Activated CD4-positive, CD25-positive, alpha-beta regulatory T cell treated with anti-CD3 and anti-CD28 coated beads, Interleukin-2, amount 50 U/mL, for 24 hours (primary cell): ENCODE measurements at regions not wholly inside any gene's neighbourhood (a gene's known extent, or its start where the extent isn't known, plus 50 kb on each side); places are given as distances from the start of the nearest gene placed in this dataset.
"Not testable (repeated sequence)": the region's sequence is repeated elsewhere in the genome, so short reads cannot be mapped to it uniquely, and the experiment has no call there.

ENCODE experiments used
- ATAC-seq, 2 donors: fragments of 150-1000 bp; cut with Tn5 transposase; one replicate each; pipeline ENCODE4 v1.10.0; 2021; ENCODE audit warnings: mild to moderate bottlenecking in 1 of 2, moderate library complexity in 1 of 2

DNA sequence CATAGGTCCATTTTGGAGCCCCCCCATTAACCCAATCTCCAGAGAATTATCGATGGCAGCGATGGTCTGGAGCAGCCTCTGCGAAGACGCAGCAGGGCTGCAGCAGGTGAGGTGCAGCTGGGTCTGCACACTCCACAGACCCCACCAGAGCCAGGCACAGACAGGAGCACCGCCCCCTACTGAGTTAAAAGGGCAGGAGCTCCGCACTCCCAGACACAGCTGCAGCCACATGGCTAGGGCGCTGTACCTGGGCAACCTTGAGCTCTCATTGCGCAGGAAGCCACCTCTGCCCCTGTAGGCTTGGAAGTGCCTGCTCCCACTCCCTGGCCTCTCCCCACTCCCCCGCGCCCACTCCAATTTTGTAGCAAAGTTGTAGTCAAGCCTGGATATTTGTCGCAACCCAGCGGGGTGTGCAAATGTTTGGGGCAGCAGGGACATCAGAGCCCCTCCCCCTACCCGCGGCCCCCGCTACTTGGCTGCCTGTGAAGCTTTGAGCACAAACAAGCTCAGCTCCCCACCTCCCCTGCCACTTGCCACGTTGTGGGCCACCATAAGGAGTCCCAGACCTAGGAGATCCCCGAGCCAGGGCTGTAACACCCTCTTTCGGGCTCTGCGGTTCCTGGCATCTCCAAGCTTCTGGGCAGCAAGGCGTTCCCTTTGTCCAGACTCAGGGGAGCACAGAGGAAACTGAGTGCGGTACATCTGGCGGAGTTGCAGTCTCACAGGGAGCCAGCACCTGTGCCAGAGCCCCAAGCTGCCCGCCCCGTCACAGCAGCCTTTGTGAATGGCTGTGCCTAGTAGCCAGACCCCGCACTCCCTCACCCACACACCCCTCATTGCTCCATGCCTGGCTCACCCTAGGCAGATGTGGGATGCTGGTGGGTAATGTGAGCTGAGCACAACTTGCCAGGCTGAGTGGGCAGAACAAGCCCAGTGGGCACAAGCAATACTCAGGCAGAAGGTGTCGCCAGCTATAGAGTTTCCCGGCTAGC lies 949.7 kb upstream of the SLITRK1 start:
- no peak for ATAC-seq

DNA sequence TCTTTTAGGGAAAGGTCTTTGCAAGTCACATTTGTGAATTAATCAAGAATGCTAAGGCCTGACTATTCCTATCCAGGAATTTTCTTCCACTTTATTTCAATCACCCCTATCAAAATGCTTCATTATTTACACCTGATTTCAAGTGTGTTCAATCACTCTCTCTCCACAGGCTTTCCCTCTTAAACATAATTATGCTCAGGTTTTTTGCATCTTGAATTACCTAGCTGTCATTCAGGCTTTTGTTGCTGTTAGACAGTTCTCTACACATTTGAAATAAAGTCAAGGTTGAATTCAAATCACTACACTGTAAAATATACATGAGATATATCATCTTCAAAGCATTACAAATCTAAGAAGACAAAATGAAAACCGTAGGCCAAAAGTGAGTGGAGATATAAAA lies 941.3 kb upstream of the SLITRK1 start:
- ATAC-seq = no peak

DNA sequence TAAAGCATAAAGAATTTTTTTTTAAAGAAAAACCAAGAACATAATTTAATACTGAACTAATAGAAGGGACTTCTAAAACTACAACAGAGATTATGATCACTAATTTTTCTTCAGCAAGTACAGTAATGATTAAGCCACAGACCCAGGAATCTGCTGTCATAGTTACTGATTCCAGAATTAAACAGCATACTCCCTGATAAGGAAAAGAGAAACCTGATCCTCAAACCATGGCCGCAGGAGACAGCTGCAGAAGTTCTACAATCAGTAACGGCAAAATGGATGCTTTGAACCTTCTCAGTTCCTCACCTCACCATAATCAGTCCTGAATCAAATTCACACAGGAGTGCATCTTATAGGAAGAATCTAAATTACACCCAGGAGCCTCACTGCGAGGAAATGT lies 939.0 kb upstream of the SLITRK1 start:
- ATAC-seq = no peak

DNA sequence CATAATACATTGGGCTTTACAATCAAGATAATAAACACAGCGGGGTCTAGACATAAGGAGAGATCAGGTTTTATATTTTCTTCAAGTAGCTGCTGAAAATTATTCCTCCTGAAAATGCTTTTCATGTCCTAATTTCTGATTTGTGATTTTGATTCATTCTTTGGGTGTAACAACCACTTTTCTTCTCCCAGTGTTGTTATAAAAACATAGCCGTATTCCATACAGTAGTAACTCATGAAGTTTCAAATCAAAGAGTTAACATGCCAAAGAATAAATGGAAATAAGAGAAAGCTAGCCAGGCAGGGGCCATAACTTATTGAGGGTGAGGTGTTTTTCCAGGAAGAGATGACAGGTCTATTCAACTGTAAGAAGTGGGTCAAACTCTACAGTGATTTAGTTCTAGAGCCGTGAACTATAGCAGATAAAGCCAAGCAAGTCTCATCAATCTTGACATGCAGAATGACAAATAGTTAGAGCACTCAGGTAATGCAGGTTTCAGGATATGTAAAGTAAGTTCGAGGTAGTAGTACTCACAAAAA lies 934.4 kb upstream of the SLITRK1 start:
- ATAC-seq = no peak

DNA sequence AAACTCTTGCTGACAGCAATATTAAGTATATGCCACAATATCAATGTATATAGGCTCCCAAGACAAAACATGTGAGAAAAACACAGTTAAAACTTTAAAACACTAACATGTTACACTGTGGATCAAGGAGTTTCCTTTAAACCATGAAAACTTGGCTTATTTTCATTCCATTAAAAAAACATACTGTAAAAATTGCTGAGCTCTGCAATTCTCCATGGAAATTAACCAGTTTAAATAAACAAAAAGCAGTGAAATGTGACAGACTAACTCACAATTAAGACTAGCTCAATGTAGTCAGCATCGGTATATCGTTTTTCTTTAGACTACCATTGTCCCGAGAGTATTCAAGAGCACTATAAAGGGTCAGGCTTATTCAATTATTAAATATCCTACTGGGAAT lies 930.5 kb upstream of the SLITRK1 start:
- ATAC-seq = no peak

DNA sequence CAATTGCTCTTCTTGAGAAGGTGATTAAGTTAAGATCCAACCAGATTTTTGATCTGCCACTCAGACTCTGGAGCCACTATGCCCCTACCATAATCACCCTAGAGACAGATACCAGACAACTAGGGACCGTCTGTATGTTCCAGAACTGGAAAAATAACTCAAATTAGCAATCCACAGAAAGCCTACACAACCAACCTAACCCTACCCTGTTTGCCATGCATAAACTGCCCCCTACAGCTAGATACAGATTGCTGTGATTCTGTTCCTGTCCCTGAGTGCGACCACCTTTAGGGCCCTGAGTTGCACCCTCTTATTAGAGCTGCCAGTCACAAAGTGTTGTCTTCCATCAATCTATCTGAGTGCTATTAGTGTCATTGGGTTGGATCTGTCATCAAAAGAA lies 929.8 kb upstream of the SLITRK1 start:
- ATAC-seq = no peak

DNA sequence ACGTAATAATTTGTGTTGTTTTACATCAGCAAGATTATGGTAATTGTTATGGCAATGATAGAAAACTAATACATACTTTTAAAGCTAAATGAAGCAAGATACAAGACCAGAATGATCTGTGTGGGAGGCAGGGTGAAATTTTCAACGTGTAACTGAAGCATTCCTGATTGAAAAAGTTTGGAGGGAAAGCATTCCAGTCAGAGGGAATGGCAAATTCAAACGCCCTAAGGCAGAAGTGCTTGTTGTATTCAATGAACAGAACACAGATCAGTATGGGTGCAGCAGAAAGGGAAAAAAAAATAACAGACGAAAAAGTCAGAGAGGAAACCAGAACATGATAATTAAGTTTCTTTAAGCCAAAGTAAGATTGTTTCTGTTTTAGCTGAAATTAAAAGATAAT lies 928.5 kb upstream of the SLITRK1 start:
- ATAC-seq = no peak

DNA sequence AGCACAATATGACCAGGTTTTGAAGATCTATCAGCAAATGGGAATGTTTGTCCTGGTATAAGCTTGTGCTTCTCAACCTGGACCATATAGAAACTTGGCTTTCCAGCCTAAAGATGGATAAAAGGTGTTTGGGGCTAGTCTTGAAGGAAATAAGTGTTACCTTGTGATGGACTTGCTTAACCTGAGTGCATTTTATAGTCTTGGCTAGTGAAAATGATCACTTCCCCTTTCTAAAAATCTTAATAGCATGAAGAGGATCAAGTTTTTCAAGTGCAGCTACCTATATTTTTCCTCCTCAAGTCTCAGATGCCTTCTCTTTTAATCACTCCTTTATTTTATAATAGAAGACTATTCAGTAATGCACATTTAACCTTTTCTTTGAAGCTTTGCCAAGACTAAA lies 919.8 kb upstream of the SLITRK1 start:
- no peak for ATAC-seq

DNA sequence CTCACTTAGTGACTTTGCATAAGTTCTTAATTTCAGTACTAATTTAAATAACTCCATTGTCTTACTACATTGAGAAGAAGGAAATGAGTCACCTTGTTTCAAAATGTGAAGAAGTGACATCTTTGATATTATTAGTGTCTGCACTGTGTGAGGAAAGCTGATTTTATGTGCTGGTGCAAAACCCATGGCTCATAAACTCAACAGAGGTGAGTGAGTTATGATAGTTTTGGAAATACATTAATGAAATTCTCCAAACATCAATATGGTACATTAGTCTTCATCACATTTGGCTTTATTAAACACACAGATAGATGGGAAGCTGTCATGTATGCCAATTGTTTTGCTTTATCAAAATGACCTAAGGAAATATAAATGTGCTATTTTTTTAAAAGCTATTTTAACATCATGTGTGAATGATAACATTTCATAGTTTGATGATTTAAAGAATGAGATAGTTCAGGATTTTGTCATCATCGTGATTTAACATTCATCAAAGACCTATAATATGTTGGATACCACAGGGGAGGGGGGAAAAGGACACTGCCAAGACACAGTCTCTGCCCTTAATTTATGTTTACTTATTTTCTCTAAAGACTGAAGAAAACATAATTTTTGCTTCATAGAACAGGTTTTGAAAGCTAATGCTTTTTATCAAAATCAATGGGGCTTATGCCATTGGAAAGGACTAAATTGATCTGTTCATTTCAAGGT lies 902.3 kb upstream of the SLITRK1 start:
- ATAC-seq = no peak

DNA sequence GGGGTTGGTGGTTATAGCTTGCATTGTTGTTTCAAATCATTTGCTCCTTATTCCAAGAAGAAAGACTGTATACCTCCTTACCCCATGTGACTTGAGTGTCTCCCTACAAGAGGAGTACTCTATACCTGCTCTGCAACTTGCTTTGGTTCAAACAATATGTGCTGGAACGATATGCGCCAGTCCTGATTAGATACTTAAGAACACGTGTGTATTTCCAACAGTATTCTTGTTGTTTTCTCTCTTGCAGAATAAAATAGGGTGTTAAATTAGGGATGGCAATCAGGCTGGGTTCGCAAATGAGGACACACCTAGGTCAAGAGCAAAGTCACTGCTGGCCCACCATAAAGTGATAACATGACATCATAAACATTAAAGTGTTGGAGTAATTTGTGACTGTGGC lies 895.0 kb upstream of the SLITRK1 start:
- no peak for ATAC-seq

DNA sequence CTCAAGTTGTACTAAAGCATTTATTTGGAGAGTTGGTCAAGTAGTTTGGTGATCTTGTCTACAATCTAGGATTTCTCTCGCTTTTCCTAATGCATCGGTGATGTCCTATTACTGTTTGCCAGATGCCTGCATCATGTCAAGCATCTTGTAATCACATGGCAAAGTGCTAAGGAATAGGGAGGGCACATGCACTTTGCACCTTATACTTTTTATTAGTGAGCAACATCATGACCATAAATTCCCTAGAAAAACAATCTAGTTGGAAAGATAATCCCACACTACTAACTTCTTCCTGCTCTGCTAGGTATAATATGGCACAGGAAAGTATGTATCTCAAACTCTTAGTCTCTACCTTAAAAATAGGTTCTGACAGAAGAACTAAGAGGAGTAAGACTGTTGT lies 894.3 kb upstream of the SLITRK1 start:
- ATAC-seq = no peak

DNA sequence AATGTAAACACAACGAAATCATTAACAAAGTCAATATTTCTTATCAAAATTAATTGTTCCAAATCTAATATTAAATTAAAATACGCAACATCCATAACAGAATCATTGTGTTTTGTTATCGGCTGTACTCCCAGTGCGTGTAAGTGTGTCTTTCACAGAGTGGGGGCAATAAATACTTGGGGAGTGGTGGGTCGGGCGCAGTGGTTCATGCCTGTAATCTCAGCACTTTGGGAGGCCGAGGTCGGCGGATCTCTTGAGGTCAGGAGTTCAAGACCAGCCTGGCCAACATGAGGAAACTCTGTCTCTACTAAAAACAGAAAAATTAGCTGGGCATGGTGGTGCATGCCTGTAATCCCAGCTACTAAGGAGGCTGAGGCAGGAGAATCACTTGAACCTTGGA lies 893.6 kb upstream of the SLITRK1 start:
- not testable (repeated sequence) for ATAC-seq

DNA sequence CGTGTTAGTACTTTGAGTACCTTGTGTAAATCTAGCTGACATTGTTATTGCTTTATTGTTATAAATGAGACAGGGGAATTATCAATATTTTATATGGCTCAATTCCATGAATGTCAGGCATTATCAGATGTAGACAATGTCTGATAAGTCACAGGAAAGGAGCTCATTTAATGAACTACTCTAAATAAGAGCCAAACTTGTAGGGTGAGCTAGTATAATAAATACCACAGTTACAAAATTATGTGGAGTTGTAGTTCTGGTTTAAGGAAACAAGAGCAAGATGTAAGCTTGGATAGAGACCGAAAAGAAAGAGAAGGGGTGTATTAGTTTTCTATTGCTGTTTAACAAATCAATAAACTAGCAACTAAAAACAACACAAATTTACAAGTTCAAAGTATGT lies 891.8 kb upstream of the SLITRK1 start:
- no peak for ATAC-seq

DNA sequence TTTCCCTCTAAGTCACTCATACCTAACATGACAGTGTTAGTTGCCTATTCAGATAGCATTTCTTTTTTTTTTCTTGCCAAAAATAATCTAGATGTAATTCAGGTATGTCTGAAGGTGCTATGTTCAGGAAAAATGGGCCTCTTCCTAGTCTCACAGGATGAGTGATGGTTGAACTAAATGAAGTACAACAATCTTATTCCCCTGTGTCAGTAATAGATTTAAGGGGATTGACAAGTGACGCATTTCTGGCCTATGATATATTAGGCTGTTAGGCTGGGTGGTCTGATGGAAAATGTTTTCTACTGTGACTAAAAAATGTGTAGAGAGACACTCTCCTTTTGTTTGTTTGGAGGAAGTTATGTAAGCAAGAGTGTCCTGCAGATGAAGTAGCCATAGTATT lies 878.7 kb upstream of the SLITRK1 start:
- ATAC-seq = no peak

DNA sequence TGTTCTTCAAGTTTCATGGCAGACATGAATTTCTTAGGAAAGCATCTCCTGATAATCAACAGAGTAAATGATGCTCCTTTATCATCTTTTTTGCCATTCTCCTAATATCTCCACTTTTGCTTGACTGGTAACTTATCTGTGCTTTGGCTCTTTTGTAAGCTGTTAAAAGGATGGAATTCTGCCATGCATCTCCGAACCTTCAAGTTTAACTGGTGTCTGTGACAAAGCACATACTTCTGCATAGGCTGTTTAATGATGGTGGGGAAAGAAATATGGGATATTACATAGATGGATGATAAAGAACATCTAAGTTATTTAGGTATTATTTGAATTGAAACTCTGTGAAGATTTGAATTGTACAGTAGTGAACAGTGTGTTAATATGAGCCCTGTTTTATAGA lies 866.9 kb upstream of the SLITRK1 start:
- ATAC-seq = no peak

DNA sequence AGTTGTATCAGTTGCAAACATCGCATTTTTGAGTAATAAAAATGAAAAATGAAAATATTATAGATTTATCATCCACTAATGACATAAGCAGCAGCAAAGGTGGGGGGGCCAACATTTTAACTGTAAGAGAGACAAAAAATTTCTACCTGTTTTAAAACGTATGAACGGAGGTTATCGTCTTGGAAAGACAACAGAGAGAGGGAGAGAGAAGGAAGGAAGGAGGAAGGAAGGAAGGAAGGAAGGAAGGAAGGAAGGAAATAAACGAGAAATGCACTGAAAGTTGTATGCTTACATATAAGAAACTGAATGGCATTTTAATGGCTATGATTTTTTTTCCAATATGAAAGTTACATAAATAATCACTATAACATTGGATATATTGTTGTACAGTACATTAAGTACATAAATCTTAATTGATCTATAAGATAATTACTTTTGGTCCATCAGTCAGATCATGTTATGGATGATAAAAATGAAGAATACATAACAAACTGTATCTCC lies 862.8 kb upstream of the SLITRK1 start:
- no peak for ATAC-seq

DNA sequence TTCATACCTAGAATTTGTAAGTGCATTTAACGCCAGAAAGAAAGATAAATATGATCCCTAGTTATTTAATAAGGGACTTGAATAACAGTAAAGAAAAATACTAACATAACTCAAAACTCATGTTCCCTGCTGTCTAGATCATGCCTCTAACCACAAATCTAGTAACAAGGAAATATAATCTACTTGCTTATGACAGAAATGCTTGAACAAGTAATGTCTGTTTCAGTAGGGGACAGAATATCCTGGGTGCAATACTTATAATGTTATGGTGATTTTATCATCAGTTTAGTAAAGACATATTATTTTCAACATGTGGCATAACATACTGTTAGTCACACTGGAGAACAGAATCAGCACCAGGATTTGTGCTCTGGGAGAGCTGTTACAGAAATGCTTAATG lies 861.9 kb upstream of the SLITRK1 start:
- no peak for ATAC-seq

DNA sequence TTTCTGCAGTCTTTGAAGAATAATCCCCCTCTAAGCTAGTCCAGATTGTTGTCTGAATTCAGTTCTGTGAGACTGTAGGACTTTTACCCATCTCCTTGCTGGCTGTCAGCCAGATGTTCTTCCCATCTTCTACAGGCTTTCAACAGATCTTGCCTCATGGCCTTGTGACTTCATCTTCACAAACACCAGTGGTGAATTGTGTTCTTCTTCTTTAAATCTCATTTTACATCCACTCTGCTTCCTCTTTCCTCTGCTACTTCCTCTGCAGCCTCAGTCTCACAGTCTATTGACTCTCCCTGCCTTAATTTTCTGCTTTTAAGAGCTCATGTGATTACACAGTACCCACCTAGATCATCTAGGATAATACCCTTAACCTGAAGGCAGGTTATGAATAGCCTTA lies 859.0 kb upstream of the SLITRK1 start:
- ATAC-seq = no peak

DNA sequence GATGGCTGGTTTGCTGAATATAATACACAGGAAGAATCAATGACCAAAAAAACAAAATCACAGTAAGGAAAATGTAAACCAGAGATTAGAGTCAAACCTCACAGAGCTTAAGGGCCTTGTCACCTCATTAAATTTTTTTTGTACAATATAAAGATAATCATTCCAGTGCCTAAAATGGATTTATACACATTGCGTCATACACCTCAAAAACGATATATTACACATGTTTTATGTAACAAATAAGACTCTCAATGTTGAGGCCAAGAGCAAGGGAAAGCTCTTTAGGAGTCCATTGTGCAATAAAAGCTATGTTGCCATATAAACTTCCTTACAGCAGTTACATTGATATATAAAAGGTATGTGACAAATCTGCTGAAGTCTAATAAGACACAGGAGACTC lies 856.7 kb upstream of the SLITRK1 start:
- no peak for ATAC-seq

DNA sequence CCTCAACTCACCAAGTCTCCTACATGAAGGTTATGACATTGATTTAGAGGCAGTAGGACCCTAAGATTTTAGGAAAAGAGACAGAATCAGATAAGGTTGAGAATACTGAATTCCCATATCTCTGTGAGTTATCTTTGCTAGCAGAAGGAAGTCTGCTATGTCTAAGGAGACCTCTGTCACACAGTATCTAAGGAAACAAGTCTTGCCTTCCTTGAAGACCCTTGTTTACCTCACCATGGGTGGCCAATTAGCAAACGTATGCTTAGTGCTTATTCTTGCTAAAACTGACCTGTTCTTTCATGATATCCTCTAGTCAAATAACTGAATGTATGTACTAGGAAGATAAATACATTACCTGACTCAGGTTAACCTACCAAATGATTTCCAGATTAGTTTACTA lies 855.4 kb upstream of the SLITRK1 start:
- ATAC-seq = no peak

DNA sequence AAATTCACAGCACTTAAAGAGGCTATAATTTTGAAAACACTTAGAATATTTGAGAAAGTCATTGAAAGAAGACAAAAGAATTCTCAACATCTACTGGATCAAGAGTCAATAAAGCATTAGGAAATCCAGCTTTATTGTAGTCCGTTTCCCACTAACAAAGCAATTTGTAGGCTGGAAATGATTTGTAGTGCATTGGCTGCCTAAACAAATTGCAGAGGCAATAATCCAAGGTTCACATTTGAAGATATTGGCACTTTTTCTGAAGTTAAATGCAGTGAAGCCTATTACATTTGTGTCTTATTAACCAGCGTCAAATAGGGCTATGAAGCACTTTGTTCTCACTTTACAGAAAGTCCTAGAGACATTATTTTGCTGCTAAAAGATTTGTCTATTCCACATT lies 848.1 kb upstream of the SLITRK1 start:
- no peak for ATAC-seq

DNA sequence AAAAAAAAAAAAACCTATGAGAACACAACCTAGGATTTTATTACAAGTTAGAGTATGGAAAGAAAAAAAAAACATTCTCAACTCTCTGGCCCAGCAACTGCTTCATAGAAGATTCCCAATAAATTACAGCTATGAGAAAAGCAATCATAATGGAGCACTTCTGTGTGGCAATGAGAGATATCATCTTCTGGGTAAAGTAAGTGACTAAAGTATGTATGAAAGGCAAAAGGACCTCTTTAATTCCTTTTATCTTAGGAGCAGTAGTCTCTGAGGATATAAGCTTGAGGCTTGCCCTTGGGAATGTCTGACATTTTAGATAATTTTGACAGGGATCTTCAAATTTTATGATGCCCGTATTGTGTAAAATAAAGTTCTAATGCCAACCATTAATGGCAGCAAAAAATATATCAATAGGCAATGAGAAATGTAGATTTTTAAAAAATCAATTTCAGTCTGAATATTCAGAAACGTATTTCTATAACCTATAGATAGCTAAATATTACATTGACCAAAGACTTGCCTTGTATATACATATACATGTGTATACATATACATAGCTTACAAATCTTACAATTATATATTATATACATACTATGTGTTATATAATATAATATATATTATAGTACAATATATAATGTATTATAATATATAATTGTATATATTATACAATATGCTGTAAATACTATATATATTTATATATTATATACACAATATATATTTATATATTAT lies 823.9 kb upstream of the SLITRK1 start:
- ATAC-seq = no peak

DNA sequence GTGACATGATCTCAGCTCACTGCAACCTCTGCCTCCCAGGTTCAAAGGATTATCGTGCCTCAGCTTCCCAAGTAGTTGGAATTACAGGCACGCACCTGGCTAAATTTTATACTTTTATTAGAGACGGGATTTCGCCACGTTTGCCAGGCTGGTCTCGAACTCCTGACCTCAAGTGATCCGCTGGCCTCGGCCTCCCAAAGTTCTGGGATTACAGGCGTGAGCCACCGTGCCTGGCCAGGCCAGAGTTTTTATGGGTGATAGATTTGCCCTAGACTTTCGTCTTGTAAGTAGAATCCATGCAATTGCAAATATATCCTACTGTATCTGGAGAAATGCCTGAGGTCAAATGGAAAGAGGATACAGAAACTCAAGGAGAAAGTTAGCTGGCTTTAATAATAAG lies 819.9 kb upstream of the SLITRK1 start:
- no peak for ATAC-seq
